HG03280 (cell line): ENCODE measurements at regions not wholly inside any gene's neighbourhood (a gene's known extent, or its start where the extent isn't known, plus 50 kb on each side); places are given as distances from the start of the nearest gene placed in this dataset.
"Not testable (repeated sequence)": the region's sequence is repeated elsewhere in the genome, so short reads cannot be mapped to it uniquely, and the experiment has no call there.

Experiments used
- ATAC-seq: cut with Tn5 transposase; IDR thresholded peaks from one replicate; pipeline ENCODE4 v1.9.1; 2021; ENCODE audit warnings: mild to moderate bottlenecking, moderate library complexity; ENCODE audit not compliant: unreplicated experiment

- no peak for ATAC-seq
These were observed 489.8 kb upstream of the FANCL start for GRCh38 chr2:58730764-58731487.

- no peak for ATAC-seq
These were observed 487.0 kb upstream of the FANCL start for GRCh38 chr2:58727981-58728656.

GRCh38 chr2:58721912-58722591, 480.9 kb upstream of the FANCL start:
- ATAC-seq, result no peak

GRCh38 chr2:58720770-58721697, 479.9 kb upstream of the FANCL start:
- ATAC-seq, result no peak

- ATAC-seq, result no peak
These were observed 479.1 kb upstream of the FANCL start for GRCh38 chr2:58720033-58720769.

- no peak for ATAC-seq
These were observed 474.2 kb upstream of the FANCL start for GRCh38 chr2:58715344-58715743.

- ATAC-seq, result no peak
These were observed 473.1 kb upstream of the FANCL start for GRCh38 chr2:58714238-58714637.

GRCh38 chr2:58710795-58711279, 469.7 kb upstream of the FANCL start:
- no peak for ATAC-seq

GRCh38 chr2:58709687-58710354, 468.7 kb upstream of the FANCL start:
- no peak for ATAC-seq

- no peak for ATAC-seq
These were observed 468.1 kb upstream of the FANCL start for GRCh38 chr2:58709274-58709673.

- no peak for ATAC-seq
These were observed 467.4 kb upstream of the FANCL start for GRCh38 chr2:58708565-58708964.

GRCh38 chr2:58702302-58702885, 461.3 kb upstream of the FANCL start:
- ATAC-seq, result no peak

GRCh38 chr2:58701688-58702301, 460.7 kb upstream of the FANCL start:
- peak; percentile 72 for ATAC-seq

GRCh38 chr2:58700591-58700990, 459.5 kb upstream of the FANCL start:
- no peak for ATAC-seq

GRCh38 chr2:58699411-58699810, 458.3 kb upstream of the FANCL start:
- ATAC-seq, result no peak

GRCh38 chr2:58698620-58699019, 457.5 kb upstream of the FANCL start:
- no peak for ATAC-seq

GRCh38 chr2:58694114-58694513, 453.0 kb upstream of the FANCL start:
- ATAC-seq, result not testable (repeated sequence)

- ATAC-seq, result not testable (repeated sequence)
These were observed 449.9 kb upstream of the FANCL start for GRCh38 chr2:58691041-58691440.

GRCh38 chr2:58688813-58689212, 447.7 kb upstream of the FANCL start:
- ATAC-seq, result no peak
